ENCODE measurements at regions not wholly inside any gene's neighbourhood (a gene's known extent, or its start where the extent isn't known, plus 50 kb on each side); places are given as distances from the start of the nearest gene placed in this dataset.

GRCh38 chr10:71127104-71127503 is 85.3 kb upstream of the UNC5B start:
- TF ChIP-seq, protein P1, sequence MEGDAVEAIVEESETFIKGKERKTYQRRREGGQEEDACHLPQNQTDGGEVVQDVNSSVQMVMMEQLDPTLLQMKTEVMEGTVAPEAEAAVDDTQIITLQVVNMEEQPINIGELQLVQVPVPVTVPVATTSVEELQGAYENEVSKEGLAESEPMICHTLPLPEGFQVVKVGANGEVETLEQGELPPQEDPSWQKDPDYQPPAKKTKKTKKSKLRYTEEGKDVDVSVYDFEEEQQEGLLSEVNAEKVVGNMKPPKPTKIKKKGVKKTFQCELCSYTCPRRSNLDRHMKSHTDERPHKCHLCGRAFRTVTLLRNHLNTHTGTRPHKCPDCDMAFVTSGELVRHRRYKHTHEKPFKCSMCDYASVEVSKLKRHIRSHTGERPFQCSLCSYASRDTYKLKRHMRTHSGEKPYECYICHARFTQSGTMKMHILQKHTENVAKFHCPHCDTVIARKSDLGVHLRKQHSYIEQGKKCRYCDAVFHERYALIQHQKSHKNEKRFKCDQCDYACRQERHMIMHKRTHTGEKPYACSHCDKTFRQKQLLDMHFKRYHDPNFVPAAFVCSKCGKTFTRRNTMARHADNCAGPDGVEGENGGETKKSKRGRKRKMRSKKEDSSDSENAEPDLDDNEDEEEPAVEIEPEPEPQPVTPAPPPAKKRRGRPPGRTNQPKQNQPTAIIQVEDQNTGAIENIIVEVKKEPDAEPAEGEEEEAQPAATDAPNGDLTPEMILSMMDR (IDR thresholded peaks at IDR 0.05), result no peak
- no peak for TF ChIP-seq POLR2A (IDR thresholded peaks at IDR 0.05)
